Fibroblast of pulmonary artery (primary cell): ENCODE measurements at regions not wholly inside any gene's neighbourhood (a gene's known extent, or its start where the extent isn't known, plus 50 kb on each side); places are given as distances from the start of the nearest gene placed in this dataset.

Experiments
- DNase-seq: peaks from one replicate; pipeline ENCODE4 v3.0.0-alpha.2; 2010; ENCODE audit warnings: low read depth
- H3K4me3 ChIP-seq: replicated peaks from 2 replicates; pipeline ENCODE4 v1.5.1; 2011; ENCODE audit warnings: low read depth, mild to moderate bottlenecking, control low read depth, low read length, moderate library complexity
- TF ChIP-seq, protein P1 (sequence below): IDR thresholded peaks from 2 replicates; pipeline ENCODE4 v1.5.1; 2011; ENCODE audit warnings: mild to moderate bottlenecking, control low read depth, low read length, inconsistent platforms; ENCODE audit errors: missing control alignments

DNA sequence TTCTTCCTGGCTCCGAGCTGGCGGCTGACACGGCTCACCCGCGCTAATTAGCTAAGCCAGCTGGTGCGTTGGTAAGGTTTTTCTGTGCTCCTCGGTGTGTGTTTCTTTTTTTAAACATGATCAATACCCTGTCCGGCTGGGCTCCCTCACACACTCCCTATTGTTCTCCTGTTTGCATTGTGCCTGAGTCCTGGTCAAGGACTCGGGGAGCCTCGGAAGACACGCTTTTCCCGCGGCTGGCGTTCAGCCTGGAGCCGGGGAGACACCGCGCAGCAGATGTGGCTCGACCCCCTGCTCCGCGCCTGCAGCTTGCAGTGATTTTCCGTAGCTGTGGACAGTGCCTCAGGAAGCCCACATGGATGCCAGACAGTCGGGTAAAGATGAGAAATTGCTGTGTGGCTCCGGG is 454.9 kb upstream of the CADM1 start:
- no peak for DNase-seq
- TF ChIP-seq, protein P1, sequence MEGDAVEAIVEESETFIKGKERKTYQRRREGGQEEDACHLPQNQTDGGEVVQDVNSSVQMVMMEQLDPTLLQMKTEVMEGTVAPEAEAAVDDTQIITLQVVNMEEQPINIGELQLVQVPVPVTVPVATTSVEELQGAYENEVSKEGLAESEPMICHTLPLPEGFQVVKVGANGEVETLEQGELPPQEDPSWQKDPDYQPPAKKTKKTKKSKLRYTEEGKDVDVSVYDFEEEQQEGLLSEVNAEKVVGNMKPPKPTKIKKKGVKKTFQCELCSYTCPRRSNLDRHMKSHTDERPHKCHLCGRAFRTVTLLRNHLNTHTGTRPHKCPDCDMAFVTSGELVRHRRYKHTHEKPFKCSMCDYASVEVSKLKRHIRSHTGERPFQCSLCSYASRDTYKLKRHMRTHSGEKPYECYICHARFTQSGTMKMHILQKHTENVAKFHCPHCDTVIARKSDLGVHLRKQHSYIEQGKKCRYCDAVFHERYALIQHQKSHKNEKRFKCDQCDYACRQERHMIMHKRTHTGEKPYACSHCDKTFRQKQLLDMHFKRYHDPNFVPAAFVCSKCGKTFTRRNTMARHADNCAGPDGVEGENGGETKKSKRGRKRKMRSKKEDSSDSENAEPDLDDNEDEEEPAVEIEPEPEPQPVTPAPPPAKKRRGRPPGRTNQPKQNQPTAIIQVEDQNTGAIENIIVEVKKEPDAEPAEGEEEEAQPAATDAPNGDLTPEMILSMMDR = no peak
- H3K4me3 ChIP-seq = no peak overlapping the region

DNA sequence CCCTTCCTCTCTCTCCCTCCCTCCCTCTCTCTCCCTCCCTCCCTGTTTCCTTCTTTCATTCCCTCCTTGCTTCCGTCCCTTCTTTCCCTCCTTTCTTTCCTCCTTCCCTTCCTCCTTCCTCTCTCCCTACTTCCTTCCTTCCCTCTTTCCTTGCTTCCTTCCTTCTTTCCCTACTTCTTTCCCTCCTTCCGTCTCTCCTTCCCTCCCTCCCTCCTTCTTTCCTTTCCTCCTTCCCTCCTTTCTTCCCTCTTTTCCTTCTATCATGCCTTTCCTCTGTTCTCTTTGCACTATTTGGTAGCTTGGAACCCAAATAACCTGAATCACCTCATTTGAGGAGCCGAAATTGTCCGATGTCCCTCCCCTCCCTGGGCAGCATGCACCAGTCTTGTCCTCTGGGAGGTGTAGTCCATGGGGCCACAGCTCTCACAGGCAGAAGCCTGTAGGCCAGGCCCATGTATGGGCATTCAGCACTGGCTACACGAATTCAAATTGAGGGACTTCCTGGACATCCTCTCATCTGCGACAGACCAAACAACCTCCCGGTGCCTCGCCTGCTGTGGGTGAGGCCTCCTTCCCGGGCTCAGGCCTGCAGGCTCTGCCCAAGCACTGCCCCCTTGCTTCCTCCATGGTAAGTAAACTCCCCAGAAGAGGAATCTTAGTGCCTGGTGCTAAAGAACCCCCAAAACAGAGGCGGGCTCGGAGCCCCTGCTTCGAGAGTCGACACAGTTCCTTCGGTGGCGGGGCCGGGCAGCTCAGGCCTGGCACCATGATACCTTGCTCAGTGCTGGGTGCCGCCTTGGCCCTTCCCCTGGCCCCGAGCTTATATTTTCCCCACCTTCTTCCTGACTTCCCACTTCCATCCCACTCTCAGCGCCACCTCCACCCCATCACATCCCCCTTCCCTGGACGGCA is 454.1 kb upstream of the CADM1 start:
- TF ChIP-seq, protein P1 = no peak
- DNase-seq = no peak
- H3K4me3 ChIP-seq = no peak overlapping the region

DNA sequence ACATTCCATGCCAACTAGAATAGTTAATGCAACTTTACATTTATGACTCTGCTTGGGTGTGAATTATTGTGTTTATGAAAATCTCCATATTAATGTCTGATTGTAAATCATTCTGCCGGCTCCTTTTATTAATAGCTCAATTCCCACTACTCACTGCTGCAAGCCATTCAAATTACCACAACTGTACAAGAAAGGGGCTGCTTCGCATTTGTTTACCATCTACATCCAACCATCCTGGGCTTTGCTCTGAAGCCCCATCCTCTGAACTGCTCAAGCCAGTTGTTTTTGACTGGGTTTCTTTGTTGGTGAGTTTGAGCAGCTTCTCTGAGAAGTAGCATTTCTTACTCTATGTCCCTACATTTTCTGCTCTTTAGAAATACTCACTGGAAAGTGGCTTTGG is 451.6 kb upstream of the CADM1 start:
- no peak for DNase-seq
- TF ChIP-seq, protein P1 = no peak
- no peak overlapping the region for H3K4me3 ChIP-seq

DNA sequence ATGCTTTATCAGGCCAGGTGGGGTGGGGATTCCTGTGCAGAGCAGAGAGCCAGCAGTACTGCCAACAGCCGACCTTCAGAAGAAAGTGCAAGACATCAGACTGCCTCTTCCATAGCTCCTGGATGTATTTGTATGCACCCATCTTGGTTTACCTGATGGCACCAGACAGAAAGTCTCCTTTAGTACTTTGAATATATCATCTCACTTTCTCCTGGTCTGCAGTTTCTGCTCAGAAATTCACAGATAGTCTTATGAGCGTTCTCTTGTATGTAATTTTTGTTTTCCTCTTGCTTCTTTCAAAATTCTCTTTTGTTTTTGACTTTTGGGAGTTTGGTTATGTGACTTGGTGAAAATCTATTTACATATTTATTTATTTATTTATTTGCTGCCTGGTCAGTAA is 446.4 kb upstream of the CADM1 start:
- H3K4me3 ChIP-seq = no peak overlapping the region
- DNase-seq = no peak
- TF ChIP-seq, protein P1 = no peak

DNA sequence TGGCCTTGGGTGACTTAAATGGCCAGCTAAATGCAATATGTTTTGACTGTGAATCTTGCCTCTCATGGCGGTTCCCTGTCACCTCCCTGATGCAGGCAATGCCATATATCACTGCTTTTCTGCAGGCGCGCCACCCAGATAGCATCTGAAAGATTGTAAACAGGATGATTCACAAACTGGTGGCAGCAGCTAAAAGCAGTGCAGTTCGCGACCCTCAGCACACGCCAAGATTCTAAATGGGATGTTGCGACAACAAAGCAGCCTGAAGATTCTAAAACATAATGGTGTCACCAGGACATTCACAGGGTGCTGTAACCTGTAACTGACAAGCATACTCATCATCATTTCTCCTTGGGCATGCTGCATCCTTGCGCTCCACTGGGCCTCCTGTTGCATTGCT is 440.4 kb upstream of the CADM1 start:
- TF ChIP-seq, protein P1 = no peak
- DNase-seq = no peak
- H3K4me3 ChIP-seq = no peak overlapping the region

DNA sequence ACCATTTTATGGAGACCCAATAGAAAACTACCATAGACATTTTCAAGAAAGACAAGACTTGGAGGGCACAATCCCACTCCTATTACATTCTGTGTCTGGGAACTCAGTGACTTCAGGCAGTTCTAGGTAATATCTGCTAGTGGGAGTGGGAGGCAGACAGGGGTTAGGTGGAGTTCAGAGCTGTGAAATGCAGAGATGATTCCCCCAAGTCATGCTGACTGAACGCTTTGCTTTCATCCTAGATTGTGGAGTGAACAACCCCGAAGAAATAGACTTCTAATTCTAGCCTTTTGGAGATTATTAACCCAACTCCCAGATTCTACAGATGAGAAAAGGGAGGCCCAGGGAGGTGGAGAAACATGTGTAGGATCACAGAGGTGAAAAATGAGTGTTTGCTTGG is 437.8 kb upstream of the CADM1 start:
- DNase-seq = no peak
- TF ChIP-seq, protein P1 = no peak
- no peak overlapping the region for H3K4me3 ChIP-seq
